SK-N-SH (cell line): ENCODE measurements at regions not wholly inside any gene's neighbourhood (a gene's known extent, or its start where the extent isn't known, plus 50 kb on each side); places are given as distances from the start of the nearest gene placed in this dataset.
A peak's percentile ranks its signal among the peaks of the same experiment; 100 is the strongest.

Experiments
- CTCF ChIA-PET: fragments of 300-600, 350-600 bp; formaldehyde crosslinking; extraction: SDS; loops from one replicate; lab custom pipeline; 2021; lab: Yijun Ruan, JAX
- POLR2A ChIA-PET: fragments of 350-600 bp; sonication (Branson Sonifier 250); formaldehyde crosslinking; extraction: SDS; loops from one replicate; lab custom pipeline; 2020; ENCODE audit warnings: antibody characterized with exemption, inconsistent platforms; lab: Yijun Ruan, JAX
- DNase-seq: peaks from one replicate; pipeline ENCODE4 v3.0.0; 2012
- H2AFZ ChIP-seq: fragments of 200-600 bp; sonication (generic); 2 replicates; pipeline ENCODE4 v1.8.1; 2016; ENCODE audit warnings: antibody characterized with exemption, mild to moderate bottlenecking, low read depth
- H3F3A ChIP-seq: fragments of 200-600 bp; sonication (generic); replicated peaks from 2 replicates; pipeline ENCODE3; 2016; ENCODE audit warnings: antibody characterized with exemption, mild to moderate bottlenecking; ENCODE audit not compliant: insufficient read depth
- H3K27ac ChIP-seq, 2 experiments: fragments of 200-500 bp in 1 of 2; fragments of 200-600 bp in 1 of 2; sonication (Bioruptor generic) in 1 of 2; sonication (generic), shearing (Covaris generic) in 1 of 2; 2 replicates each; pipeline versions ENCODE4 v1.5.1 to v1.6.1; 2014 to 2016; ENCODE audit warnings: low read depth in 2 of 2, inconsistent platforms in 1 of 2, low read length in 1 of 2, mild to moderate bottlenecking in 1 of 2, mixed read lengths in 1 of 2
- H3K27me3 ChIP-seq: fragments of 200-600 bp; sonication (generic), shearing (Covaris generic); 2 replicates; pipeline ENCODE4 v1.6.1; 2016; ENCODE audit warnings: mixed run types; ENCODE audit not compliant: insufficient read depth
- H3K36me3 ChIP-seq, 2 experiments: fragments of 200-500 bp in 1 of 2; fragments of 200-600 bp in 1 of 2; sonication (Bioruptor generic) in 1 of 2; sonication (generic) in 1 of 2; replicated peaks in 1 of 2; 2 replicates each; pipeline versions ENCODE3 to v1.5.1; 2014 to 2016; ENCODE audit warnings: low read length in 1 of 2, mild to moderate bottlenecking in 1 of 2; ENCODE audit not compliant: insufficient read depth in 2 of 2, control insufficient read depth in 1 of 2
- H3K4me1 ChIP-seq, 2 experiments: fragments of 200-500 bp in 1 of 2; fragments of 200-600 bp in 1 of 2; sonication (Bioruptor generic) in 1 of 2; sonication (generic), shearing (Covaris generic) in 1 of 2; 2 replicates each; pipeline versions ENCODE4 v1.5.1 to v1.6.1; 2014 to 2016; ENCODE audit warnings: low read depth in 1 of 2, low read length in 1 of 2, mixed run types in 1 of 2; ENCODE audit not compliant: insufficient read depth in 2 of 2, control insufficient read depth in 1 of 2
- H3K4me2 ChIP-seq: fragments of 200-600 bp; sonication (generic), shearing (Covaris generic); 2 replicates; pipeline ENCODE4 v1.6.1; 2017; ENCODE audit warnings: mixed run types
- H3K4me3 ChIP-seq, 2 experiments: fragments of 200-500 bp in 1 of 2; fragments of 200-600 bp in 1 of 2; sonication (Bioruptor generic) in 1 of 2; sonication (generic), shearing (Covaris generic) in 1 of 2; 2 replicates each; pipeline versions ENCODE4 v1.5.1 to v1.8.1; 2014 to 2016; ENCODE audit warnings: low read depth in 2 of 2, inconsistent platforms in 1 of 2, low read length in 1 of 2, mild to moderate bottlenecking in 1 of 2, mixed read lengths in 1 of 2, moderate library complexity in 1 of 2
- H3K79me2 ChIP-seq: fragments of 200-600 bp; sonication (generic); 2 replicates; pipeline ENCODE4 v1.8.1; 2017; ENCODE audit warnings: mild to moderate bottlenecking; ENCODE audit not compliant: insufficient read depth
- H3K9ac ChIP-seq: fragments of 200-600 bp; sonication (generic); 2 replicates; pipeline ENCODE4 v1.6.1; 2017; ENCODE audit warnings: mixed run types
- H3K9me2 ChIP-seq: fragments of 200-600 bp; sonication (generic); 2 replicates; pipeline ENCODE4 v1.6.1; 2017; ENCODE audit warnings: mixed run types
- H3K9me3 ChIP-seq: fragments of 200-600 bp; sonication (generic); 2 replicates; pipeline ENCODE4 v1.6.1; 2017; ENCODE audit warnings: mixed run types, mild to moderate bottlenecking, moderate library complexity
- H4K20me1 ChIP-seq: fragments of 200-600 bp; sonication (generic); 2 replicates; pipeline ENCODE4 v1.6.1; 2017; ENCODE audit warnings: mild to moderate bottlenecking, mixed run types; ENCODE audit not compliant: insufficient read depth
- EP300 ChIP-seq, 2 experiments: IDR thresholded peaks; 2 replicates each; pipeline versions ENCODE4 v1.4.0 to v1.6.1; 2012; ENCODE audit warnings: borderline replicate concordance in 1 of 2, low read depth in 1 of 2, low read length in 1 of 2
- MEF2A ChIP-seq: IDR thresholded peaks from 2 replicates; pipeline ENCODE4 v1.4.0; 2012; ENCODE audit warnings: low read depth, borderline replicate concordance
- NFIC ChIP-seq: IDR thresholded peaks from 2 replicates; pipeline ENCODE4 v1.4.0; 2012; ENCODE audit warnings: borderline replicate concordance
- NRF1 ChIP-seq: IDR thresholded peaks from 2 replicates; pipeline ENCODE4 v1.6.1; 2012; ENCODE audit warnings: low read depth, mild to moderate bottlenecking, low read length
- RAD21 ChIP-seq: IDR thresholded peaks from 2 replicates; pipeline ENCODE4 v1.6.1; 2012; ENCODE audit warnings: mild to moderate bottlenecking, low read length
- RCOR1 ChIP-seq: fragments of 150-350 bp; IDR thresholded peaks from 2 replicates; pipeline ENCODE4 v1.6.1; 2017; ENCODE audit warnings: antibody characterized with exemption, low read length
- RFX5 ChIP-seq: IDR thresholded peaks from 2 replicates; pipeline ENCODE4 v1.6.1; 2012; ENCODE audit warnings: mild to moderate bottlenecking, improper control_type of control experiment, low read length
- RXRA ChIP-seq: IDR thresholded peaks from 2 replicates; pipeline ENCODE4 v1.4.0; 2012; ENCODE audit warnings: low read depth, mild to moderate bottlenecking, borderline replicate concordance
- TEAD4 ChIP-seq: IDR thresholded peaks from 2 replicates; pipeline ENCODE4 v1.4.0; 2012; ENCODE audit warnings: mild to moderate bottlenecking, borderline replicate concordance; ENCODE audit not compliant: insufficient read depth
- YY1 ChIP-seq: IDR thresholded peaks from 2 replicates; pipeline ENCODE4 v1.4.0; 2012; ENCODE audit warnings: low read depth, mild to moderate bottlenecking
- WGBS: methylation state at CpG from one replicate; pipeline ENCODE4 v1.1.6; 2017; ENCODE audit warnings: low lambda C conversion rate; 5-methylcytosine and 5-hydroxymethylcytosine counted together
- TF ChIP-seq, protein P1 (sequence below): IDR thresholded peaks from 2 replicates; pipeline ENCODE4 v1.6.1; 2012; ENCODE audit warnings: mild to moderate bottlenecking, low read depth, low read length, moderate library complexity
- TF ChIP-seq, protein P2 (sequence below): IDR thresholded peaks from 2 replicates; pipeline ENCODE4 v1.4.0; 2012; ENCODE audit warnings: low read depth
- TF ChIP-seq, protein P3 (sequence below): fragments of 200-600 bp; sonication (generic); IDR thresholded peaks from 2 replicates; pipeline ENCODE4 v1.6.1; 2017; ENCODE audit warnings: antibody characterized with exemption, mild to moderate bottlenecking, moderate library complexity

DNA sequence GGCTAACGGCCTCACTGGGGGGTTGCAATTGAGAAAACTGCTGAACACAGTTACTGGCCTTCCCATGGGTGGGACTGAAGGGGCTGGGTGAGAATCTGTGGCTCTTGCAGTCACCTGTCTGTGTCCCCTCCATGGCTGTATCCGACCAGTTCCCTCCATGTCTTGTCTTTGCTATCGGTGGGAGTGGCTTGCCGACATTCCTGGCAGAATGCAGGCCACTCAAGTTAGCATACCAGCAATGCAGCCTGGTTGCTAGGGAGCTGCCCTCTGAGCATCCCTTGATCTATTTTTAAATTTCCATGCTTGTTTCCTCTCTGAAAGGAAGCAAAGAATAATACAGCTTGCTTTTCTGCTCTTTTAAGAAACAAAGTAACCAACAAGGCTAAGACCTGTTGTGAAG, 1509.7 kb upstream of the WWC1 start:
- H3K27me3 ChIP-seq: no peaks in the 10 kb centered on the region
- no peak overlapping the region for H3K4me3 ChIP-seq
- CTCF ChIA-PET: interaction anchor here (1.4 kb wide), 1 partner anchor 10 kb away, joined by 4 read pairs; no protein-coding TSS in a partner anchor
- H3K27ac ChIP-seq: no peak overlapping the region
- TF ChIP-seq TEAD4 (no peak), RFX5 (peak; percentile 51; the same call in 1 of the 2 replicates)
- TF ChIP-seq, all 33 proteins: peak for 1
- Histone ChIP-seq H3K9ac (no peak overlapping the region), H3K4me2 (no peak overlapping the region), H3K9me3 (no peaks in the 10 kb centered on the region), H3K79me2 (no peaks in the 10 kb centered on the region), H2AFZ (no peak overlapping the region), H3K9me2 (no peaks in the 10 kb centered on the region), H3K36me3 (no peaks in the 10 kb centered on the region), H4K20me1 (no peaks in the 10 kb centered on the region), H3F3A (no peaks in the 10 kb centered on the region), H3K4me1 (peaks cover 0 to 2% of the 10 kb centered on the region in 2 experiments; a peak in 1 of 4 replicates)
- DNase-seq: peak; percentile 36
- WGBS: 15% methylated on average over 2 of the region's 4 CpGs
- POLR2A ChIA-PET: no interaction called here

DNA sequence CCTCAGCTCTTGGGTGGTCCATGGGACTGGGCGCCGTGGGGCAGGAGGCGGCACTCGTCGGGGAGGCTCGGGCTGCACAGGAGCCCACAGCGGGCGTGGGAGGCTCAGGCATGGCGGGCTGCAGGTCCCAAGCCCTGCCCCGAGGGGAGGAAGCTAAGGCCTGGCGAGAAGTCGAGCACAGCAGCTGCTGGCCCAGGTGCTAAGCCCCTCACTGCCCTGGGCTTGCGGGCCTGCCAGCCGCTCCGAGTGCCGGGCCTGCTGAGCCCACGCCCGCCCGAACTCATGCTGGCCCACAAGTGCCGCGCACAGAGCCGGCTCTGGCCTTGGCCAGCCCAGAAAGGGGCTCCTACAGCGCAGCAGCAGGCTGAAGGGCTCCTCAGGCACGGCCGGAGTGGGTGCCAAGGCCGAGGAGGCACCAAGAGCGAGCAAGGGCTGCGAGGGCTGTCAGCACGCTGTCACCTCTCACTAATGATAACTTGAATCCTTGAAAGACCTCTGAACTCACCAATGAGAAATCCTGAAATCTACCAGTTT, 1506.8 kb upstream of the WWC1 start:
- peaks cover 0 to 2% of the 10 kb centered on the region in 2 experiments; a peak in 1 of 4 replicates for H3K4me1 ChIP-seq
- H3K27me3 ChIP-seq: no peaks in the 10 kb centered on the region
- no peak overlapping the region for H2AFZ ChIP-seq
- H3F3A ChIP-seq: no peaks in the 10 kb centered on the region
- no peaks in the 10 kb centered on the region for H3K9me3 ChIP-seq
- H3K4me2 ChIP-seq: no peak overlapping the region
- H3K36me3 ChIP-seq: no peaks in the 10 kb centered on the region
- POLR2A ChIA-PET: no interaction called here
- no peaks in the 10 kb centered on the region for H4K20me1 ChIP-seq
- no peak overlapping the region for H3K4me3 ChIP-seq
- H3K79me2 ChIP-seq: no peaks in the 10 kb centered on the region
- H3K9ac ChIP-seq: no peak overlapping the region
- DNase-seq: no peak
- no peak overlapping the region for H3K27ac ChIP-seq
- CTCF ChIA-PET: no interaction called here
- no peaks in the 10 kb centered on the region for H3K9me2 ChIP-seq
- TF ChIP-seq EP300 (IDR thresholded peaks at IDR 0.05; ENCODE audit: borderline replicate concordance in 1 of 2, low read depth in 1 of 2, low read length in 1 of 2): no peak
- no peak for TF ChIP-seq NFIC
- TF ChIP-seq RCOR1: no peak
- TF ChIP-seq, protein P1, sequence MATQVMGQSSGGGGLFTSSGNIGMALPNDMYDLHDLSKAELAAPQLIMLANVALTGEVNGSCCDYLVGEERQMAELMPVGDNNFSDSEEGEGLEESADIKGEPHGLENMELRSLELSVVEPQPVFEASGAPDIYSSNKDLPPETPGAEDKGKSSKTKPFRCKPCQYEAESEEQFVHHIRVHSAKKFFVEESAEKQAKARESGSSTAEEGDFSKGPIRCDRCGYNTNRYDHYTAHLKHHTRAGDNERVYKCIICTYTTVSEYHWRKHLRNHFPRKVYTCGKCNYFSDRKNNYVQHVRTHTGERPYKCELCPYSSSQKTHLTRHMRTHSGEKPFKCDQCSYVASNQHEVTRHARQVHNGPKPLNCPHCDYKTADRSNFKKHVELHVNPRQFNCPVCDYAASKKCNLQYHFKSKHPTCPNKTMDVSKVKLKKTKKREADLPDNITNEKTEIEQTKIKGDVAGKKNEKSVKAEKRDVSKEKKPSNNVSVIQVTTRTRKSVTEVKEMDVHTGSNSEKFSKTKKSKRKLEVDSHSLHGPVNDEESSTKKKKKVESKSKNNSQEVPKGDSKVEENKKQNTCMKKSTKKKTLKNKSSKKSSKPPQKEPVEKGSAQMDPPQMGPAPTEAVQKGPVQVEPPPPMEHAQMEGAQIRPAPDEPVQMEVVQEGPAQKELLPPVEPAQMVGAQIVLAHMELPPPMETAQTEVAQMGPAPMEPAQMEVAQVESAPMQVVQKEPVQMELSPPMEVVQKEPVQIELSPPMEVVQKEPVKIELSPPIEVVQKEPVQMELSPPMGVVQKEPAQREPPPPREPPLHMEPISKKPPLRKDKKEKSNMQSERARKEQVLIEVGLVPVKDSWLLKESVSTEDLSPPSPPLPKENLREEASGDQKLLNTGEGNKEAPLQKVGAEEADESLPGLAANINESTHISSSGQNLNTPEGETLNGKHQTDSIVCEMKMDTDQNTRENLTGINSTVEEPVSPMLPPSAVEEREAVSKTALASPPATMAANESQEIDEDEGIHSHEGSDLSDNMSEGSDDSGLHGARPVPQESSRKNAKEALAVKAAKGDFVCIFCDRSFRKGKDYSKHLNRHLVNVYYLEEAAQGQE: no peak
- TF ChIP-seq, protein P2, sequence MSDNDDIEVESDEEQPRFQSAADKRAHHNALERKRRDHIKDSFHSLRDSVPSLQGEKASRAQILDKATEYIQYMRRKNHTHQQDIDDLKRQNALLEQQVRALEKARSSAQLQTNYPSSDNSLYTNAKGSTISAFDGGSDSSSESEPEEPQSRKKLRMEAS: no peak
- TF ChIP-seq MEF2A: no peak
- no peak for TF ChIP-seq RXRA
- TF ChIP-seq YY1: no peak
- TF ChIP-seq NRF1: no peak
- TF ChIP-seq RAD21: no peak
- TF ChIP-seq, protein P3, sequence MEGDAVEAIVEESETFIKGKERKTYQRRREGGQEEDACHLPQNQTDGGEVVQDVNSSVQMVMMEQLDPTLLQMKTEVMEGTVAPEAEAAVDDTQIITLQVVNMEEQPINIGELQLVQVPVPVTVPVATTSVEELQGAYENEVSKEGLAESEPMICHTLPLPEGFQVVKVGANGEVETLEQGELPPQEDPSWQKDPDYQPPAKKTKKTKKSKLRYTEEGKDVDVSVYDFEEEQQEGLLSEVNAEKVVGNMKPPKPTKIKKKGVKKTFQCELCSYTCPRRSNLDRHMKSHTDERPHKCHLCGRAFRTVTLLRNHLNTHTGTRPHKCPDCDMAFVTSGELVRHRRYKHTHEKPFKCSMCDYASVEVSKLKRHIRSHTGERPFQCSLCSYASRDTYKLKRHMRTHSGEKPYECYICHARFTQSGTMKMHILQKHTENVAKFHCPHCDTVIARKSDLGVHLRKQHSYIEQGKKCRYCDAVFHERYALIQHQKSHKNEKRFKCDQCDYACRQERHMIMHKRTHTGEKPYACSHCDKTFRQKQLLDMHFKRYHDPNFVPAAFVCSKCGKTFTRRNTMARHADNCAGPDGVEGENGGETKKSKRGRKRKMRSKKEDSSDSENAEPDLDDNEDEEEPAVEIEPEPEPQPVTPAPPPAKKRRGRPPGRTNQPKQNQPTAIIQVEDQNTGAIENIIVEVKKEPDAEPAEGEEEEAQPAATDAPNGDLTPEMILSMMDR: no peak
- WGBS: 77% methylated on average over 18 of the region's 29 CpGs
